RWPE2 (cell line): ENCODE measurements at regions not wholly inside any gene's neighbourhood (a gene's known extent, or its start where the extent isn't known, plus 50 kb on each side); places are given as distances from the start of the nearest gene placed in this dataset.

ENCODE experiments used
- ATAC-seq: fragments of 200-7000 bp; cut with Tn5 transposase; 3 replicates; pipeline ENCODE4 v1.9.1; 2021; ENCODE audit warnings: low read depth
- DNase-seq: peaks from one replicate; pipeline ENCODE4 v3.0.0-alpha.2; 2020; ENCODE audit warnings: low spot score
- H3K27ac ChIP-seq: fragments of 450-650 bp; 2 replicates; pipeline ENCODE4 v1.5.1; 2017; ENCODE audit warnings: mild to moderate bottlenecking; ENCODE audit not compliant: poor library complexity, severe bottlenecking
- H3K27me3 ChIP-seq: fragments of 250-450 bp; sonication (Bioruptor Pico); 2 replicates; pipeline ENCODE4 v1.5.1; 2021; ENCODE audit warnings: mild to moderate bottlenecking, moderate library complexity; ENCODE audit not compliant: insufficient read depth, poor library complexity, severe bottlenecking
- H3K36me3 ChIP-seq: fragments of 250-450 bp; sonication (Bioruptor Pico); 2 replicates; pipeline ENCODE4 v1.5.1; 2020; ENCODE audit warnings: low read depth, mild to moderate bottlenecking, moderate library complexity
- H3K4me1 ChIP-seq: fragments of 250-450 bp; sonication (Bioruptor Pico); 2 replicates; pipeline ENCODE4 v1.5.1; 2021; ENCODE audit warnings: mild to moderate bottlenecking, moderate library complexity; ENCODE audit not compliant: insufficient read depth, poor library complexity, severe bottlenecking
- H3K4me3 ChIP-seq: fragments of 250-450 bp; sonication (Bioruptor Pico); 2 replicates; pipeline ENCODE4 v1.5.1; 2021; ENCODE audit warnings: mild to moderate bottlenecking, moderate library complexity; ENCODE audit not compliant: severe bottlenecking
- H3K9me3 ChIP-seq: fragments of 250-450 bp; sonication (Bioruptor Pico); 2 replicates; pipeline ENCODE4 v1.5.1; 2021; ENCODE audit warnings: mild to moderate bottlenecking, moderate library complexity; ENCODE audit not compliant: severe bottlenecking
- CTCF ChIP-seq: fragments of 450-650 bp; IDR thresholded peaks from one replicate; pipeline ENCODE4 v1.5.1; 2017; ENCODE audit warnings: mild to moderate bottlenecking, moderate library complexity; ENCODE audit not compliant: poor library complexity, severe bottlenecking

GRCh38 chr6:166008441-166009369, 158.9 kb downstream of the TBXT start:
- no peak for TF ChIP-seq CTCF
- H3K4me1 ChIP-seq: no peaks in the 10 kb centered on the region
- DNase-seq: no peak
- ATAC-seq: peak; percentile 32
- H3K4me3 ChIP-seq: peak overlapping the region; percentile 10
- no peaks in the 10 kb centered on the region for H3K36me3 ChIP-seq
- peaks cover 18% of the 10 kb centered on the region for H3K27me3 ChIP-seq
- H3K27ac ChIP-seq: no peak overlapping the region
- no peaks in the 10 kb centered on the region for H3K9me3 ChIP-seq

GRCh38 chr6:166007349-166008263, 160.0 kb downstream of the TBXT start:
- DNase-seq (no peak), ATAC-seq (no peak)
- Histone ChIP-seq H3K4me3 (no peak overlapping the region), H3K27ac (no peak overlapping the region), H3K27me3 (peaks cover 18% of the 10 kb centered on the region), H3K9me3 (no peaks in the 10 kb centered on the region), H3K4me1 (no peaks in the 10 kb centered on the region), H3K36me3 (no peaks in the 10 kb centered on the region)
- TF ChIP-seq CTCF: no peak

- Histone ChIP-seq H3K36me3 (no peaks in the 10 kb centered on the region), H3K4me1 (no peaks in the 10 kb centered on the region), H3K27ac (peak overlapping the region; percentile 31), H3K9me3 (no peaks in the 10 kb centered on the region), H3K4me3 (no peak overlapping the region), H3K27me3 (peaks cover 18% of the 10 kb centered on the region)
- no peak for TF ChIP-seq CTCF
- no peak for DNase-seq
- ATAC-seq: no peak
Observed at GRCh38 chr6:166006900-166007301, 160.8 kb downstream of the TBXT start.

- Histone ChIP-seq H3K4me1 (no peaks in the 10 kb centered on the region), H3K9me3 (no peaks in the 10 kb centered on the region), H3K27me3 (peaks cover 18% of the 10 kb centered on the region), H3K27ac (peak overlapping the region; percentile 31), H3K36me3 (no peaks in the 10 kb centered on the region), H3K4me3 (peak overlapping the region; percentile 4)
- ATAC-seq (peak; percentile 58), DNase-seq (no peak)
- no peak for TF ChIP-seq CTCF
Observed at GRCh38 chr6:166005944-166006899, 161.4 kb downstream of the TBXT start.
